Natural killer cell (primary cell): ENCODE measurements at regions not wholly inside any gene's neighbourhood (a gene's known extent, or its start where the extent isn't known, plus 50 kb on each side); places are given as distances from the start of the nearest gene placed in this dataset.

Experiments
- ATAC-seq, 3 donors: fragments of 150-1000 bp in 2 of 3; fragments of 200-7000 bp in 1 of 3; cut with Tn5 transposase; 1 replicate in 1 of 3; 2 replicates in 2 of 3; pipeline ENCODE4 v1.10.0; 2021; ENCODE audit warnings: mild to moderate bottlenecking in 2 of 3, moderate library complexity in 2 of 3
- DNase-seq, 2 donors: peaks; one replicate each; pipeline versions ENCODE4 v3.0.0 to v3.0.0-alpha.2; 2013 to 2021; ENCODE audit warnings: mixed read lengths in 1 of 2
- H3K27ac ChIP-seq: one replicate; pipeline ENCODE4 v1.5.1; 2013; ENCODE audit warnings: mild to moderate bottlenecking, low read length
- H3K27me3 ChIP-seq: one replicate; pipeline ENCODE4 v1.6.1; 2013; ENCODE audit warnings: low read length; ENCODE audit not compliant: control insufficient read depth, insufficient read depth
- H3K36me3 ChIP-seq: one replicate; pipeline ENCODE4 v1.6.1; 2013; ENCODE audit warnings: low read length; ENCODE audit not compliant: control insufficient read depth, insufficient read depth
- H3K4me1 ChIP-seq: one replicate; pipeline ENCODE4 v1.6.1; 2013; ENCODE audit warnings: low read length; ENCODE audit not compliant: control insufficient read depth, insufficient read depth
- H3K4me3 ChIP-seq: one replicate; pipeline ENCODE4 v1.5.1; 2013; ENCODE audit warnings: low read length
- H3K9me3 ChIP-seq: one replicate; pipeline ENCODE4 v1.6.1; 2013; ENCODE audit warnings: low read length; ENCODE audit not compliant: control insufficient read depth, insufficient read depth
- H3K27ac Mint-ChIP-seq, 2 donors: one replicate each; pipeline ENCODE4 v1.8.0; 2022; ENCODE audit warnings: mild to moderate bottlenecking in 2 of 2, mixed read lengths in 2 of 2, moderate library complexity in 1 of 2
- H3K27me3 Mint-ChIP-seq, 2 donors: one replicate each; pipeline ENCODE4 v1.8.0; 2022; ENCODE audit warnings: low read depth in 2 of 2, mixed read lengths in 2 of 2
- H3K36me3 Mint-ChIP-seq: one replicate; pipeline ENCODE4 v1.8.0; 2022; ENCODE audit warnings: mixed read lengths
- H3K4me1 Mint-ChIP-seq, 2 donors: one replicate each; pipeline ENCODE4 v1.8.0; 2022; ENCODE audit warnings: mixed read lengths in 2 of 2
- H3K4me3 Mint-ChIP-seq: one replicate; pipeline ENCODE4 v1.8.0; 2022; ENCODE audit warnings: mild to moderate bottlenecking, moderate library complexity, mixed read lengths
- H3K9me3 Mint-ChIP-seq, 2 donors: one replicate each; pipeline ENCODE4 v1.8.0; 2022; ENCODE audit warnings: mixed read lengths in 2 of 2
- WGBS: methylation state at CpG from one replicate; pipeline ENCODE4 v1.1.7; 2013; ENCODE audit warnings: missing lambda C conversion rate; ENCODE audit not compliant: insufficient coverage; 5-methylcytosine and 5-hydroxymethylcytosine counted together
- intact Hi-C: fragments of 100-400 bp; cut with micrococcal nuclease; formaldehyde crosslinking; loops from one replicate; pipeline ENCODE4 v1.14.2; 2022
- TF ChIP-seq, protein P1 (sequence below): fragments of 200-600 bp; IDR thresholded peaks from one replicate; pipeline ENCODE4 v1.8.0; 2022; ENCODE audit warnings: antibody characterized with exemption

DNA sequence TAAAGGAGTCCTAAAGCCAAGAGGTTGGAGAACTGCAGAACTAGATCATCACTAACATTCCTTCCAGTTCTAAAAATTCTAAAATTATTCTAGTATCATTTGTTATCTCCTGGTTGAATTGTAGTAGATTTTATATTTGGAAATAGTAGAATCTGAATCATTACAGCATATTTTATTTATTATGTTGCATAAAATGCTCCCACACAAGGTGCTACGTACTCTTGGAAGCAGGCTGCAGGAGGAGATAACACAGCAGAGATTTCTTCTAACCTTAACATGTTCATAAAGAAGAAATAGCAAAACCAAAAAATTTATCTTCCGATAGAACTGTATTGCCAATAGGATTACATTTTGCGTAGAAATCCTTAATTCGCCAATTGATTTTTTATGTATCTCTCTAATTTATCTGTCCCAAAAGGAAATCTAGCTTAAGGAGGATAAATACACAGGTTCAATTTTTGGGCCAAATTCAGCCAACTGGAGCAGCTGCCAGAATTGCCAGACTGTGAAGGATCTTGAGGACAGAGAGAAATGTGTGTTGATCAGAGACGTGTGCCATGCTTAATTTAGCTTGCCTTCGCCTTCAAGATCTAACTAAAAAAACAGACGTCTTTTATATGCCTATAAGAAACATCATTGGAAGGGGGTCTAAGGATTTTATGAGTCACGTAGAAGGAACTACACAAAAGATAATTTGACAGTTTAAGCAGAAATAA lies 134.4 kb upstream of the MITF start:
- Histone ChIP-seq H3K36me3 (no peaks in the 10 kb centered on the region), H3K4me1 (no peaks in the 10 kb centered on the region), H3K4me3 (no peak overlapping the region), H3K9me3 (no peaks in the 10 kb centered on the region), H3K27ac (no peak overlapping the region), H3K27me3 (no peaks in the 10 kb centered on the region)
- Mint-ChIP-seq H3K27me3 (no peaks in the 10 kb centered on the region), H3K27ac (no peak overlapping the region), H3K36me3 (no peaks in the 10 kb centered on the region), H3K9me3 (peaks cover 6 to 7% of the 10 kb centered on the region in 2 donors), H3K4me3 (no peak overlapping the region), H3K4me1 (no peaks in the 10 kb centered on the region)
- intact Hi-C loops = no loop called here
- TF ChIP-seq, protein P1, sequence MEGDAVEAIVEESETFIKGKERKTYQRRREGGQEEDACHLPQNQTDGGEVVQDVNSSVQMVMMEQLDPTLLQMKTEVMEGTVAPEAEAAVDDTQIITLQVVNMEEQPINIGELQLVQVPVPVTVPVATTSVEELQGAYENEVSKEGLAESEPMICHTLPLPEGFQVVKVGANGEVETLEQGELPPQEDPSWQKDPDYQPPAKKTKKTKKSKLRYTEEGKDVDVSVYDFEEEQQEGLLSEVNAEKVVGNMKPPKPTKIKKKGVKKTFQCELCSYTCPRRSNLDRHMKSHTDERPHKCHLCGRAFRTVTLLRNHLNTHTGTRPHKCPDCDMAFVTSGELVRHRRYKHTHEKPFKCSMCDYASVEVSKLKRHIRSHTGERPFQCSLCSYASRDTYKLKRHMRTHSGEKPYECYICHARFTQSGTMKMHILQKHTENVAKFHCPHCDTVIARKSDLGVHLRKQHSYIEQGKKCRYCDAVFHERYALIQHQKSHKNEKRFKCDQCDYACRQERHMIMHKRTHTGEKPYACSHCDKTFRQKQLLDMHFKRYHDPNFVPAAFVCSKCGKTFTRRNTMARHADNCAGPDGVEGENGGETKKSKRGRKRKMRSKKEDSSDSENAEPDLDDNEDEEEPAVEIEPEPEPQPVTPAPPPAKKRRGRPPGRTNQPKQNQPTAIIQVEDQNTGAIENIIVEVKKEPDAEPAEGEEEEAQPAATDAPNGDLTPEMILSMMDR = no peak
- ATAC-seq (no peak), DNase-seq (no peak)
- WGBS = 92% methylated on average over 7 of the region's 8 CpGs

DNA sequence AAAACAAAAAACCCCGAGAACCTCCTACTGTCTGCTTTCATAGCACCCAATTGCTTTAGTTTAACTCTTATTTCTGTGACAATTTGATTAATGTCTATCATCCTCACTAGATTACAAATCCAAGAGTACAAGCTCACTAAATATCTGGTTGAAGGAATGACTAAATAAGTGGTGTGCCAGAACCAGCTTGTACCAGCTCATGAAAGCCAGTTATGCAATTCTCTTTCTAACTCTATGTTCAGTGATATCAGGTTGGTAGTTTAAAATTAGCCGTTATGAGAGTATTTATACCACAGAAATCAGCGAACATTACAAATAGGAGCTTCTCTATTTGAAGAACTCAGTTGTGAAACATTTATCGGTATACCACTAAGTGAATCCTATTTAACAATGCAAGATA lies 137.2 kb upstream of the MITF start:
- DNase-seq = no peak
- peaks cover 2 to 3% of the 10 kb centered on the region in 2 donors for H3K9me3 Mint-ChIP-seq
- Histone ChIP-seq H3K9me3 (no peaks in the 10 kb centered on the region), H3K27ac (no peak overlapping the region), H3K4me3 (no peak overlapping the region), H3K27me3 (no peaks in the 10 kb centered on the region), H3K4me1 (no peaks in the 10 kb centered on the region), H3K36me3 (no peaks in the 10 kb centered on the region)
- H3K36me3 Mint-ChIP-seq = no peaks in the 10 kb centered on the region
- ATAC-seq = no peak
- WGBS = 77% methylated on average over 4 of the region's 4 CpGs
- H3K27ac Mint-ChIP-seq = no peak overlapping the region
- H3K4me3 Mint-ChIP-seq = no peak overlapping the region
- intact Hi-C loops = no loop called here
- no peaks in the 10 kb centered on the region for H3K27me3 Mint-ChIP-seq
- TF ChIP-seq, protein P1 = no peak
- H3K4me1 Mint-ChIP-seq = no peaks in the 10 kb centered on the region

DNA sequence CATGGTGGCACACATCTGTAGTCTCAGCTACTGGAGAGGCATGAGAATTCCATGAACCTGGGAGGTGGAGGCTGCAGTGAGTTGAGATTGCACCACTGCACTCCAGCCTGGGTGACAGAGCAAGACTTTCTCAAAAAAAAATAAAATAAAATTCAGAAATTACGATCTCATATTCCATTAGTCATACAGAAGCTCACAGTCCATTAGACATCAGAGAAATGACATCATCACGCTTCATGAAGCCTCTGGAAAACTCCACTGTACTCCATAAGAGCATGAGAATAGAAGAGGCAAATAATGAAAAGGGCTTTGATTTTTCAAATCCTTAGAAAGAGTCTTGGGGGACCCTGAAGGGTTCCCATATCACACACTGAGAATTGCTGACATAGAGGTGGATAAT lies 145.0 kb upstream of the MITF start:
- Histone ChIP-seq H3K27ac (no peak overlapping the region), H3K36me3 (no peaks in the 10 kb centered on the region), H3K9me3 (no peaks in the 10 kb centered on the region), H3K4me3 (no peak overlapping the region), H3K27me3 (no peaks in the 10 kb centered on the region), H3K4me1 (no peaks in the 10 kb centered on the region)
- Mint-ChIP-seq H3K36me3 (no peaks in the 10 kb centered on the region), H3K9me3 (peaks cover 0 to 4% of the 10 kb centered on the region in 2 donors), H3K4me1 (no peaks in the 10 kb centered on the region), H3K4me3 (no peak overlapping the region), H3K27me3 (no peaks in the 10 kb centered on the region), H3K27ac (no peak overlapping the region)
- DNase-seq = no peak
- TF ChIP-seq, protein P1 = no peak
- WGBS = 100% methylated on average over 1 of the region's 2 CpGs
- intact Hi-C loops = no loop called here
- no peak for ATAC-seq

DNA sequence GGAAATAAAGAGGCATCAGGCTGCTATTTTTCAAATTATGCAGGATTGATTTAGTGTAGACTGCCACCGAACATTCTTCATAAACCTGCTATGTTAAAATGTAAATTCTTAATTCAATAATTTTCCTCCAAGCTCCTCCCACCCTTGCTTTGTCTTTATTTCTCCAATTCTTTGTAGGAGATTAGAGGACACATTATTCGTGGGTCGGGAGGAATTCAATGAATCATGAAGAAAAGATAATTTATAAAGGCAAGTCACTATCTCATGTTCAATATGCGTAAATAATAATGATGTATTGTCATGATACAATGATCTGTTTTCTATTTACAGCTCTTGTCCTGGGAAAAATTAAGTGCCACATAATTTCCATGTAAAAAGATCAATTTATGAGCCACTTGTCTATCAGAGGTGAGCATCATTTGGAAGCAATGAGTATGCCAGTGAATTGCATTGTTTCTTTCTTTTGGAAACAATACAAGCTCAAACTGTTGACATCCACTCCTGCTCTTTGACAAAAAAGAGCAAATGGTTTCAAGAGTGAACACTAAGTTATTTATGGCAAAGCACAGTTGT lies 148.0 kb upstream of the MITF start:
- TF ChIP-seq, protein P1 = no peak
- Histone ChIP-seq H3K4me3 (no peak overlapping the region), H3K27me3 (no peaks in the 10 kb centered on the region), H3K27ac (no peak overlapping the region), H3K4me1 (no peaks in the 10 kb centered on the region), H3K36me3 (no peaks in the 10 kb centered on the region), H3K9me3 (peaks cover under 1% of the 10 kb centered on the region)
- intact Hi-C loops = no loop called here
- Mint-ChIP-seq H3K36me3 (no peaks in the 10 kb centered on the region), H3K27ac (no peak overlapping the region), H3K4me3 (no peak overlapping the region), H3K9me3 (peaks cover 3 to 8% of the 10 kb centered on the region in 2 donors), H3K27me3 (no peaks in the 10 kb centered on the region), H3K4me1 (no peaks in the 10 kb centered on the region)
- WGBS = no CpG with 5 or more reads among the region's 4 CpGs
- ATAC-seq (no peak), DNase-seq (no peak)
